ENCODE measurements at regions not wholly inside any gene's neighbourhood (a gene's known extent, or its start where the extent isn't known, plus 50 kb on each side); places are given as distances from the start of the nearest gene placed in this dataset.
"Not testable (repeated sequence)": the region's sequence is repeated elsewhere in the genome, so short reads cannot be mapped to it uniquely, and the experiment has no call there.

- not testable (repeated sequence) for DNase-seq
Measured at GRCh38 chr20:29566901-29567635, 1690.4 kb upstream of the DEFB115 start.

- not testable (repeated sequence) for DNase-seq
Measured at GRCh38 chr20:29567671-29568070, 1689.8 kb upstream of the DEFB115 start.

DNA sequence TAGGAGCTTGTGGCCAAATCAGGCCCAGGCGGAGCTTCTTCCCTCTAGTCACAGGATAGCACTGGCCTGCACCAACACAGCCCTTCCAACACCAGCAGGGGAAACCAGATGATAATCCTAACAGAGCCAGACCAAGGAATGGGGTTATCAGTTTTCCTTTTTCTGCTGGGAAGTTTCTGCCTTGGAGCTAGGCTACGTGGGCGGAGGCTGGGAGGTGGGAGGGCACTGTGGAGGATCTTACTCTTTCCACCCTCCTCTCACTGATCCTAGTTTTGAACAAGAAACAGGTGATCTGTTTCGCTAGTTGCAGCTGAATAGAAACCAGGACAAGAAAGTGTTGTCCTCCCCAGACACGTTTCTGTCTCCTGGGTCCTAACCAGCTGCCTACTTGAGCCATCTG is 1687.3 kb upstream of the DEFB115 start:
- DNase-seq, result not testable (repeated sequence)

DNA sequence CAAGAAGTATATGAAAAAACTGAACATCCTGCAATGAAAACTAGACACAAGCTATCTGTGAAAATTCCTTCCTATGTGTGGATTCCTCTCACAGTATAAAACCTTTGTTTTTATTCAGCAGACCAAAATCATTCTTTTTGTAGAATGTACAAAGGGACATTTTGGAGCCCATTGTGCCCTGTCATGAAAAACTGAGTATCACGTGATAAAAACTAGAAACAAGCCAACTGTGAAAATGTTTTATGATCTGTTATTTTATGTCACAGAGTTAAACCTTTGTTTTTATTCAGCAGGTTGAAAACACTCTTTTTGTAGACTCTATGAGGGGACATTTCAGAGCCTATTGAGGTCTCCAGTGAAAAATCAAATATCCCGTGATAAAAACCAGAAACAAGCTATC is 1667.9 kb upstream of the DEFB115 start:
- not testable (repeated sequence) for DNase-seq

DNA sequence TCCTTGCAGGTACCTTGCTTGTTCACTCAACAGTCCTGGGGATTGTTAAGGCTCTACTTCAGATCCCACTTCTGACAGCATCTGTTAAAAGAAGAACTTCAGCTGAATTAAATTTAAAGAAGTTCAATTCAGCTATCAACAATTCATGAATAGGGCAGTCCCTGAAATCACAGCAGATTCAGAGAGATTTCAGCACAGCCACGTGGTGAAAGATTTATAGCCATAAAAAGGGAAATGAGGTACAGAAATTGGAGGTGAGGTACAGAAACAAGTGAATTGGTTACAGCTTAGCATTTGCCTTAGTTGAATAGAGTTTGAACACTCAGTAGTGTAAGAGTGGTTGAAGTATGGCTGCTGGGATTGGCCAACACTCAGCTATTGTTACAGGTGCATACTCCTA is 1653.3 kb upstream of the DEFB115 start:
- not testable (repeated sequence) for DNase-seq

DNA sequence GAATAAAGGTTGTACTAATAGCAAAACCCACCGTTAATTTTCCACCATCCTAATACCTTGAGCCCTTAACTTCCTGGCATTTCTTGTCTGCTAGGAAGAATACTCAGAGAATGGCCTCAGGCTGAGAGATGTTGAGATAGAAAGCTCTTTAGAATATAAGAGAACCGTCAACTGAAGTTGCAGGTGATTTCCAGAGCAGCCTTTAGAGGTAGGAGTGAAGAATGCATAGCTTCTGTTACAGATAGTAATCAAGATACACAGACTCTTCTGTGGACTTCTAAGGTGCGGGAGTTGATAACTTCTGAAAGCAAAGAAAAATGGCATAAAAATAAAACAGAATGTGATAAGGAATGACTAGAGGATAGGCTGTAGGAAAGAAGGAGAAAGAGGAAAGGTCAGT is 1651.3 kb upstream of the DEFB115 start:
- not testable (repeated sequence) for DNase-seq

GRCh38 chr20:29629395-29629794 is 1628.1 kb upstream of the DEFB115 start:
- DNase-seq, result not testable (repeated sequence)

All from CD4-positive, alpha-beta T cell treated with Interleukin-17A for 1 hour (primary cell).